ENCODE measurements at regions not wholly inside any gene's neighbourhood (a gene's known extent, or its start where the extent isn't known, plus 50 kb on each side); places are given as distances from the start of the nearest gene placed in this dataset.

GRCh38 chr3:4899710-4900109, 79.5 kb upstream of the BHLHE40 start:
- TF ChIP-seq, protein P1, sequence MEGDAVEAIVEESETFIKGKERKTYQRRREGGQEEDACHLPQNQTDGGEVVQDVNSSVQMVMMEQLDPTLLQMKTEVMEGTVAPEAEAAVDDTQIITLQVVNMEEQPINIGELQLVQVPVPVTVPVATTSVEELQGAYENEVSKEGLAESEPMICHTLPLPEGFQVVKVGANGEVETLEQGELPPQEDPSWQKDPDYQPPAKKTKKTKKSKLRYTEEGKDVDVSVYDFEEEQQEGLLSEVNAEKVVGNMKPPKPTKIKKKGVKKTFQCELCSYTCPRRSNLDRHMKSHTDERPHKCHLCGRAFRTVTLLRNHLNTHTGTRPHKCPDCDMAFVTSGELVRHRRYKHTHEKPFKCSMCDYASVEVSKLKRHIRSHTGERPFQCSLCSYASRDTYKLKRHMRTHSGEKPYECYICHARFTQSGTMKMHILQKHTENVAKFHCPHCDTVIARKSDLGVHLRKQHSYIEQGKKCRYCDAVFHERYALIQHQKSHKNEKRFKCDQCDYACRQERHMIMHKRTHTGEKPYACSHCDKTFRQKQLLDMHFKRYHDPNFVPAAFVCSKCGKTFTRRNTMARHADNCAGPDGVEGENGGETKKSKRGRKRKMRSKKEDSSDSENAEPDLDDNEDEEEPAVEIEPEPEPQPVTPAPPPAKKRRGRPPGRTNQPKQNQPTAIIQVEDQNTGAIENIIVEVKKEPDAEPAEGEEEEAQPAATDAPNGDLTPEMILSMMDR (conservative IDR thresholded peaks at IDR 0.05): no peak
- H2AFZ ChIP-seq (ENCODE audit: low read length): no peak overlapping the region
- H3K27ac ChIP-seq (ENCODE audit: insufficient read length, low read depth, low read length): no peak overlapping the region
- H3K79me1 ChIP-seq (ENCODE audit: insufficient read depth, low read depth, low read length, poor library complexity, severe bottlenecking): no peaks in the 10 kb centered on the region
- H3K9me3 ChIP-seq (ENCODE audit: control insufficient read depth, low read depth, low read length): no peaks in the 10 kb centered on the region
- H3K9ac ChIP-seq (ENCODE audit: extremely low read depth, insufficient read length, low read length): no peak overlapping the region
- H3K27me3 ChIP-seq (ENCODE audit: insufficient read depth, low read length): no peaks in the 10 kb centered on the region
- no peaks in the 10 kb centered on the region for H3K23me2 ChIP-seq (ENCODE audit: insufficient read length, low read depth, low read length, poor library complexity, severe bottlenecking)
- no peak overlapping the region for H3K14ac ChIP-seq (ENCODE audit: insufficient read depth, low read length)
- no peak overlapping the region for H2BK15ac ChIP-seq (ENCODE audit: low read depth, low read length)
- H3K27me3 Mint-ChIP-seq (ENCODE audit: low read depth): peaks cover 2% of the 10 kb centered on the region; the same call in 1 of the 2 replicates
- no peak overlapping the region for H3K4me3 Mint-ChIP-seq
- H3K9me3 Mint-ChIP-seq: no peaks in the 10 kb centered on the region
- H2BK12ac ChIP-seq (ENCODE audit: insufficient read length, low read depth, low read length): no peak overlapping the region
- H3K18ac ChIP-seq (ENCODE audit: insufficient read length, low read depth, low read length): no peak overlapping the region
- no peak for DNase-seq
- H2BK120ac ChIP-seq (ENCODE audit: low read depth, low read length, poor library complexity, severe bottlenecking): no peak overlapping the region
- no peak overlapping the region for H3T11ph ChIP-seq (ENCODE audit: low read length)
- no peak overlapping the region for H4K8ac ChIP-seq (replicated peaks; ENCODE audit: insufficient read length, low read depth, low read length)
- H2BK5ac ChIP-seq (ENCODE audit: insufficient read length, low read length): no peak overlapping the region
- no peak overlapping the region for H3K56ac ChIP-seq (ENCODE audit: insufficient read length, low read depth, low read length)
- H4K20me1 ChIP-seq (ENCODE audit: control insufficient read depth, insufficient read depth, insufficient read length): no peaks in the 10 kb centered on the region
- no peaks in the 10 kb centered on the region; the same call in 1 of the 2 replicates for H3K4me1 ChIP-seq (ENCODE audit: insufficient read depth, low read length)
- no peak overlapping the region for H4K91ac ChIP-seq (ENCODE audit: insufficient read length, low read depth, low read length)
- H3K4me2 ChIP-seq (ENCODE audit: insufficient read depth, insufficient read length, low read length): no peak overlapping the region
- H4K5ac ChIP-seq (ENCODE audit: insufficient read length, low read depth, low read length): no peak overlapping the region
- H3K27ac Mint-ChIP-seq: no peak overlapping the region
- H3K4ac ChIP-seq (ENCODE audit: low read depth, low read length): no peak overlapping the region
- H3K36me3 Mint-ChIP-seq (ENCODE audit: insufficient read depth in 1 of 3, low read depth in 3 of 3): no peaks in the 10 kb centered on the region
- H2AK5ac ChIP-seq (ENCODE audit: insufficient read length, low read length): no peak overlapping the region
- peaks cover 4 to 9% of the 10 kb centered on the region in 2 experiments for H3K4me1 Mint-ChIP-seq
- H2BK20ac ChIP-seq (ENCODE audit: low read depth, low read length, poor library complexity, severe bottlenecking): no peak overlapping the region
- no CpG with 5 or more reads among the region's 6 CpGs for WGBS (ENCODE audit: extremely low coverage, insufficient read length, low lambda C conversion rate)
- H3K23ac ChIP-seq (ENCODE audit: insufficient read length, low read depth, low read length): no peak overlapping the region
- H3K79me2 ChIP-seq (ENCODE audit: insufficient read depth, low read length): no peaks in the 10 kb centered on the region
